SU-DHL-6 (cell line): ENCODE measurements at regions not wholly inside any gene's neighbourhood (a gene's known extent, or its start where the extent isn't known, plus 50 kb on each side); places are given as distances from the start of the nearest gene placed in this dataset.

Experiments
- H2AFZ ChIP-seq: fragments of 200-600 bp; sonication (generic); 2 replicates; pipeline ENCODE4 v1.6.1; 2014; ENCODE audit warnings: low read depth, mild to moderate bottlenecking, moderate library complexity, mixed read lengths, antibody characterized with exemption, low read length; ENCODE audit not compliant: severe bottlenecking
- H3F3A ChIP-seq: fragments of 200-600 bp; shearing (Covaris generic); 2 replicates; pipeline ENCODE4 v1.6.0; 2016; ENCODE audit warnings: antibody characterized with exemption, mild to moderate bottlenecking; ENCODE audit not compliant: insufficient read depth
- H3K27ac ChIP-seq: fragments of 200-600 bp; sonication (generic); 2 replicates; pipeline ENCODE4 v1.5.1; 2016; ENCODE audit warnings: low read depth, mild to moderate bottlenecking, low read length, moderate library complexity, mixed read lengths
- H3K27me3 ChIP-seq: fragments of 200-600 bp; sonication (generic), shearing (Covaris generic); 2 replicates; pipeline ENCODE4 v1.6.0; 2014; ENCODE audit warnings: mild to moderate bottlenecking, low read length
- H3K36me3 ChIP-seq: fragments of 200-600 bp; sonication (generic); 2 replicates; pipeline ENCODE4 v1.6.1; 2014; ENCODE audit warnings: mild to moderate bottlenecking, low read length, mixed read lengths
- H3K4me2 ChIP-seq: fragments of 300-600, 200-600 bp; shearing (Covaris generic), sonication (generic); 2 replicates; pipeline ENCODE4 v1.6.0; 2014; ENCODE audit warnings: low read length, low read depth, mild to moderate bottlenecking; ENCODE audit not compliant: poor library complexity, severe bottlenecking
- H3K4me3 ChIP-seq: fragments of 200-600 bp; sonication (generic); 2 replicates; pipeline ENCODE4 v1.5.1; 2014; ENCODE audit warnings: antibody characterized with exemption, low read length, mild to moderate bottlenecking, mixed read lengths; ENCODE audit not compliant: insufficient read depth, poor library complexity, severe bottlenecking
- H3K79me2 ChIP-seq: fragments of 200-600 bp; sonication (generic); 2 replicates; pipeline ENCODE4 v1.6.1; 2014; ENCODE audit warnings: mild to moderate bottlenecking, low read length, moderate library complexity; ENCODE audit not compliant: insufficient read depth
- H3K9ac ChIP-seq: fragments of 200-600 bp; sonication (generic); 2 replicates; pipeline ENCODE4 v1.7.0; 2014; ENCODE audit warnings: mild to moderate bottlenecking, low read length
- H3K9me2 ChIP-seq: fragments of 200-600 bp; sonication (generic); replicated peaks from 2 replicates; pipeline ENCODE4 v1.6.1; 2014; ENCODE audit warnings: low read length; ENCODE audit not compliant: insufficient read depth
- H3K9me3 ChIP-seq: fragments of 200-600 bp; sonication (generic); 2 replicates; pipeline ENCODE4 v1.6.1; 2014; ENCODE audit warnings: low read length, mixed read lengths; ENCODE audit not compliant: insufficient read depth
- H4K20me1 ChIP-seq: fragments of 200-600 bp; sonication (generic); 2 replicates; pipeline ENCODE4 v1.6.1; 2014; ENCODE audit warnings: low read depth, mild to moderate bottlenecking, antibody characterized with exemption, low read length, moderate library complexity, mixed read lengths
- EZH2phosphoT487 ChIP-seq: fragments of 200-600 bp; sonication (generic), shearing (Covaris generic); conservative IDR thresholded peaks from 2 replicates; pipeline ENCODE4 v1.6.1; 2018; ENCODE audit warnings: mild to moderate bottlenecking, antibody characterized with exemption, low read length, moderate library complexity, mixed read lengths
- TF ChIP-seq, protein P1 (sequence below): fragments of 200-600 bp; sonication (generic); IDR thresholded peaks from one replicate; pipeline ENCODE4 v1.5.1; 2017; ENCODE audit warnings: antibody characterized with exemption, mild to moderate bottlenecking, low read length, moderate library complexity; ENCODE audit not compliant: insufficient read depth, poor library complexity, severe bottlenecking

GRCh38 chr2:6545336-6545735, 320.4 kb downstream of the CMPK2 start:
- H3K27me3 ChIP-seq = no peaks in the 10 kb centered on the region
- H3K9ac ChIP-seq = no peak overlapping the region
- H3K9me3 ChIP-seq = no peaks in the 10 kb centered on the region
- no peak overlapping the region for H3K4me2 ChIP-seq
- H3K36me3 ChIP-seq = no peaks in the 10 kb centered on the region
- H3F3A ChIP-seq = no peaks in the 10 kb centered on the region
- H4K20me1 ChIP-seq = no peaks in the 10 kb centered on the region
- TF ChIP-seq, protein P1, sequence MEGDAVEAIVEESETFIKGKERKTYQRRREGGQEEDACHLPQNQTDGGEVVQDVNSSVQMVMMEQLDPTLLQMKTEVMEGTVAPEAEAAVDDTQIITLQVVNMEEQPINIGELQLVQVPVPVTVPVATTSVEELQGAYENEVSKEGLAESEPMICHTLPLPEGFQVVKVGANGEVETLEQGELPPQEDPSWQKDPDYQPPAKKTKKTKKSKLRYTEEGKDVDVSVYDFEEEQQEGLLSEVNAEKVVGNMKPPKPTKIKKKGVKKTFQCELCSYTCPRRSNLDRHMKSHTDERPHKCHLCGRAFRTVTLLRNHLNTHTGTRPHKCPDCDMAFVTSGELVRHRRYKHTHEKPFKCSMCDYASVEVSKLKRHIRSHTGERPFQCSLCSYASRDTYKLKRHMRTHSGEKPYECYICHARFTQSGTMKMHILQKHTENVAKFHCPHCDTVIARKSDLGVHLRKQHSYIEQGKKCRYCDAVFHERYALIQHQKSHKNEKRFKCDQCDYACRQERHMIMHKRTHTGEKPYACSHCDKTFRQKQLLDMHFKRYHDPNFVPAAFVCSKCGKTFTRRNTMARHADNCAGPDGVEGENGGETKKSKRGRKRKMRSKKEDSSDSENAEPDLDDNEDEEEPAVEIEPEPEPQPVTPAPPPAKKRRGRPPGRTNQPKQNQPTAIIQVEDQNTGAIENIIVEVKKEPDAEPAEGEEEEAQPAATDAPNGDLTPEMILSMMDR = no peak
- TF ChIP-seq EZH2phosphoT487 = no peak
- no peak overlapping the region for H2AFZ ChIP-seq
- no peaks in the 10 kb centered on the region for H3K9me2 ChIP-seq
- no peak overlapping the region for H3K4me3 ChIP-seq
- H3K79me2 ChIP-seq = no peaks in the 10 kb centered on the region
- H3K27ac ChIP-seq = no peak overlapping the region

DNA sequence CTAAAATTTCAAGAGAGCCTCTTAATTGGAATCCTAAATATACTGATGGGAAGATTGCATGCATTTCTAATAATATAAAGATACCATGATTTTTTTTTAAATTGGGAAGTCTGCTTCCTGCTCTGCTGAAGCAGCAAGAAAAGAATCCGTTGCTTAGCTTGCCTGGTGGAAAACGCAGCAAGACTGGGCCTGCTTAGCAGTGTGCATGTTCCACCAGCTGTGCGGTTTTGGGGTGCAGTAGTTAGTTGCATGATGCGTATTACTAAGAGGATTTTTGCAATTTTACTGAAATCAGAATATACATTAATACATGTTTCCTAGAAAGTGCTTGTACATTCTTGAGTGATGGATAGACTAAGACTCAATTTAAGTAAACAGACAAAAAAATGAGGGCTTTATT, 319.9 kb downstream of the CMPK2 start:
- Histone ChIP-seq H2AFZ (no peak overlapping the region), H3K27me3 (no peaks in the 10 kb centered on the region), H4K20me1 (no peaks in the 10 kb centered on the region), H3K27ac (no peak overlapping the region), H3K4me2 (no peak overlapping the region), H3K9me2 (no peaks in the 10 kb centered on the region), H3K4me3 (no peak overlapping the region), H3K36me3 (no peaks in the 10 kb centered on the region), H3K9me3 (no peaks in the 10 kb centered on the region), H3K79me2 (no peaks in the 10 kb centered on the region), H3F3A (no peaks in the 10 kb centered on the region), H3K9ac (no peak overlapping the region)
- TF ChIP-seq EZH2phosphoT487 = no peak
- TF ChIP-seq, protein P1 = no peak

DNA sequence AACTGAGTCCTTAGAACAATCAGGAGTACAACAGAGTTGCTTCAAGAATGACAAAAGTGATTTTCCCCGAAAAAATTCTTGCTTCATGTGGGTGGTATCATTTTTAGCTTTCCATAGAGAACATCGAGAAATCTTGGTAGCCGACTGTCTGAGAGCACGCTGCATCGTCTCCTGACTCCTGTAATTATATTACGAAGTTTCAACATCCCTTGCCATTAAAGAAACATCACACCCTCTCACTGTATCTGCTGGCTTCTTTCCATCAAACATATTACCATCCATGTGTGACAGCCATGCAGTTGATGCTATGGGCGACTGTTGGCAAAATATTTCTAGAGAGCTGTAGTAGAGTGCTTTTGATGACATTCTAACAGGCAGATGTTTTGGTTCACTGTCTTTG, 311.2 kb downstream of the CMPK2 start:
- Histone ChIP-seq H3K27me3 (no peaks in the 10 kb centered on the region), H3K9me3 (no peaks in the 10 kb centered on the region), H3K79me2 (no peaks in the 10 kb centered on the region), H3K4me3 (no peak overlapping the region), H3K9ac (no peak overlapping the region), H4K20me1 (no peaks in the 10 kb centered on the region), H3K4me2 (no peak overlapping the region), H3F3A (no peaks in the 10 kb centered on the region), H3K27ac (no peak overlapping the region), H3K36me3 (no peaks in the 10 kb centered on the region), H3K9me2 (no peaks in the 10 kb centered on the region), H2AFZ (no peak overlapping the region)
- TF ChIP-seq, protein P1 = no peak
- no peak for TF ChIP-seq EZH2phosphoT487

DNA sequence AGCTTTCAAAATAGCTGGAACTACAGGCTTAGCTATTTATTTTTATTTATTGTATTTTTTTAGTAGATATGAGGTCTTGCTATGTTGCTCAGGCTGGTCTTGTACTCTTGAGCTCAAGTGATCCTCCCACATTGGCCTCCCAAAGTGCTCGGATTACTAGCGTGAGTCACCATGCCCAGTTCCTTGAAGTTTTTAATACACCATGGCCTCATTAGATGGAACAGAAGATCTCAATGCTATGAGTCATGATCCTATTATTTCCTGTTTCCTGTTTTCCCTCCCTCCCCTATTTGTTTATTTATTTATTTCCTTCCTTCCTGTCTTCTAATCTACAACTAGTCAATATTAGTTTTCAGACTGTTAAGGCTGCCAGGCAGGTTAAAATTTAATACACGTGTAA, 309.0 kb downstream of the CMPK2 start:
- Histone ChIP-seq H3K27me3 (no peaks in the 10 kb centered on the region), H3F3A (no peaks in the 10 kb centered on the region), H3K9me2 (no peaks in the 10 kb centered on the region), H2AFZ (no peak overlapping the region), H3K36me3 (no peaks in the 10 kb centered on the region), H3K9me3 (no peaks in the 10 kb centered on the region), H3K4me2 (no peak overlapping the region), H3K27ac (no peak overlapping the region), H3K79me2 (no peaks in the 10 kb centered on the region), H3K9ac (no peak overlapping the region), H4K20me1 (no peaks in the 10 kb centered on the region), H3K4me3 (no peak overlapping the region)
- TF ChIP-seq, protein P1 = no peak
- TF ChIP-seq EZH2phosphoT487 = no peak
